GM12891 (cell line): ENCODE measurements at regions not wholly inside any gene's neighbourhood (a gene's known extent, or its start where the extent isn't known, plus 50 kb on each side); places are given as distances from the start of the nearest gene placed in this dataset.

ENCODE experiments used
- DNase-seq: peaks from one replicate; pipeline ENCODE4 v3.0.0; 2011; ENCODE audit warnings: low spot score; ENCODE audit not compliant: insufficient read length
- FAIRE-seq: peaks from 2 replicates; lab custom pipeline; 2011; peaks lifted over from hg19 to GRCh38; lab: Jason Lieb, UNC
- PAX5 ChIP-seq: IDR thresholded peaks from 2 replicates; pipeline ENCODE4 v1.6.1; 2011; ENCODE audit warnings: low read length, moderate library complexity, mild to moderate bottlenecking; ENCODE audit not compliant: insufficient read depth, severe bottlenecking
- POLR2A ChIP-seq: IDR thresholded peaks from 2 replicates; pipeline ENCODE4 v1.6.1; 2011; ENCODE audit warnings: low read depth, low read length, control low read depth
- POLR2AphosphoS5 ChIP-seq: IDR thresholded peaks from 2 replicates; pipeline ENCODE4 v1.6.1; 2011; ENCODE audit warnings: low read depth, low read length, control low read depth
- POU2F2 ChIP-seq: IDR thresholded peaks from 2 replicates; pipeline ENCODE4 v1.6.1; 2011; ENCODE audit warnings: low read depth, mild to moderate bottlenecking, control low read depth, low read length, moderate library complexity
- SPI1 ChIP-seq: IDR thresholded peaks from 2 replicates; pipeline ENCODE4 v1.6.1; 2011; ENCODE audit warnings: low read depth, low read length, control low read depth
- TAF1 ChIP-seq: IDR thresholded peaks from 2 replicates; pipeline ENCODE4 v1.6.1; 2011; ENCODE audit warnings: low read depth, low read length, control low read depth

- no peak for FAIRE-seq
These were observed 158.6 kb upstream of the PCSK2 start for GRCh38 chr20:17068084-17068711.

GRCh38 chr20:17077030-17077429 is 149.8 kb upstream of the PCSK2 start:
- DNase-seq (no peak), FAIRE-seq (no peak)
- TF ChIP-seq SPI1 (no peak), POU2F2 (no peak), PAX5 (no peak), POLR2AphosphoS5 (no peak), POLR2A (no peak), TAF1 (no peak)

More at GRCh38 chr20:17068084-17068711, 158.6 kb upstream of the PCSK2 start:
- TF ChIP-seq PAX5 (no peak), POLR2A (no peak), POLR2AphosphoS5 (no peak), POU2F2 (no peak)
- no peak for DNase-seq

GRCh38 chr20:17083738-17084137 is 143.1 kb upstream of the PCSK2 start:
- no peak for DNase-seq
- FAIRE-seq: no peak
- no peak for TF ChIP-seq PAX5
- TF ChIP-seq POU2F2: no peak
- TF ChIP-seq POLR2AphosphoS5: no peak
- TF ChIP-seq TAF1: no peak
- TF ChIP-seq POLR2A: no peak
- TF ChIP-seq SPI1: no peak

- FAIRE-seq (no peak), DNase-seq (no peak)
- TF ChIP-seq POU2F2 (no peak), SPI1 (no peak), POLR2A (no peak), POLR2AphosphoS5 (no peak), PAX5 (no peak), TAF1 (no peak)
These were observed 141.9 kb upstream of the PCSK2 start for GRCh38 chr20:17084909-17085308.

- no peak for FAIRE-seq
- no peak for TF ChIP-seq TAF1
- no peak for TF ChIP-seq PAX5
- no peak for TF ChIP-seq POLR2AphosphoS5
- TF ChIP-seq SPI1: no peak
- TF ChIP-seq POLR2A: no peak
- no peak for TF ChIP-seq POU2F2
- no peak for DNase-seq
These were observed 133.1 kb upstream of the PCSK2 start for GRCh38 chr20:17093782-17094181.

GRCh38 chr20:17097603-17098002 is 129.2 kb upstream of the PCSK2 start:
- DNase-seq: no peak
- no peak for TF ChIP-seq POU2F2
- TF ChIP-seq PAX5: no peak
- TF ChIP-seq POLR2A: no peak
- no peak for TF ChIP-seq SPI1
- no peak for TF ChIP-seq POLR2AphosphoS5
- TF ChIP-seq TAF1: no peak
- no peak for FAIRE-seq

GRCh38 chr20:17100506-17100905 is 126.3 kb upstream of the PCSK2 start:
- FAIRE-seq: no peak
- TF ChIP-seq TAF1 (no peak), SPI1 (no peak), POLR2AphosphoS5 (no peak), POLR2A (no peak), POU2F2 (no peak), PAX5 (no peak)
- DNase-seq: no peak

GRCh38 chr20:17107127-17107526 is 119.7 kb upstream of the PCSK2 start:
- FAIRE-seq: no peak
- no peak for TF ChIP-seq POU2F2
- no peak for TF ChIP-seq SPI1
- no peak for TF ChIP-seq POLR2AphosphoS5
- no peak for DNase-seq

- no peak for FAIRE-seq
- no peak for DNase-seq
- TF ChIP-seq POU2F2: no peak
- TF ChIP-seq SPI1: no peak
- no peak for TF ChIP-seq PAX5
- TF ChIP-seq POLR2A: no peak
- TF ChIP-seq TAF1: no peak
- no peak for TF ChIP-seq POLR2AphosphoS5
These were observed 117.9 kb upstream of the PCSK2 start for GRCh38 chr20:17108896-17109295.

- FAIRE-seq: no peak
- TF ChIP-seq PAX5 (no peak), POU2F2 (no peak), TAF1 (no peak), POLR2A (no peak), POLR2AphosphoS5 (no peak), SPI1 (no peak)
- no peak for DNase-seq
These were observed 117.5 kb upstream of the PCSK2 start for GRCh38 chr20:17109307-17109706.
